Right renal cortex interstitium (tissue), 3 donors: ENCODE measurements at regions not wholly inside any gene's neighbourhood (a gene's known extent, or its start where the extent isn't known, plus 50 kb on each side); places are given as distances from the start of the nearest gene placed in this dataset.
"Not testable (repeated sequence)": the region's sequence is repeated elsewhere in the genome, so short reads cannot be mapped to it uniquely, and the experiment has no call there.

Experiments
- DNase-seq, 3 donors: peaks; one replicate each; pipeline ENCODE4 v3.0.0-alpha.2; 2013; ENCODE audit warnings: low read depth in 3 of 3, low spot score in 2 of 3

DNA sequence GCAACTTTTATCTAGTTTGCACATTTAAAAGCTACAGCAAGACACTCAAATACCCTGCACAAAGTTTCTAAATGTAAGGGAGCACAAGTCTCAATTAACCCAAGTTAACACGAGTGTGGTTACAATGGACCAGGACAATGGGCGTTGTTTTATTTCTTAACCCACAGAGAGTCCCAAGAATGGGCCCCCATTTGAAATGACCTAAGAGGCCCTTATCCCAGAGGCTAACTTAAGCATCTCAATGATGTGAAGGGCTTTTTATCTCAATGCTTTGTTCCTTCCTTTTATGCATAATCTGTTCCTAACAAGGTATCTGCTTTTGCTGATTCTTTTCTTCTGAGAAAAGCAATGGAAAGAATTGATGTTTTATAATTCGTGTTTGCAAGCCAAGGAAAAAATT is 151.5 kb upstream of the SALL3 start:
- no peak for DNase-seq

DNA sequence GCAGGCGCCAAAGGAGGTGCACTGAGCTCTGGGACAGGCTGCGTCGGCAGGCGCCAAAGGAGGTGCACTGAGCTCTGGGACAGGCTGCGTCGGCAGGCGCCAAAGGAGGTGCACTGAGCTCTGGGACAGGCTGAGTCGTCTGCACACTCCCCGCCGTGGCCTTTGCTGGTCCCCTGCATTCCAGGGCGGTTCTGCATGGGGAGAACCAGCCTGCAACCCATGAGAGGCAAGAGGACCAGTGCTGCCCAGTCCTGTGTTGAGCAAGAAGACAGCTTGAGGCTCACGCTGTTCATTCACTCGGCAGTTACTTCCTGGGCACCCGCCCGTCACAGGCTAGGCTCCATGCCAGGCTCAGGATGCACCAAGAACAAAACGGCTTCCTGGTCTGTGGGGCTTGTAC is 150.6 kb upstream of the SALL3 start:
- not testable (repeated sequence) for DNase-seq

DNA sequence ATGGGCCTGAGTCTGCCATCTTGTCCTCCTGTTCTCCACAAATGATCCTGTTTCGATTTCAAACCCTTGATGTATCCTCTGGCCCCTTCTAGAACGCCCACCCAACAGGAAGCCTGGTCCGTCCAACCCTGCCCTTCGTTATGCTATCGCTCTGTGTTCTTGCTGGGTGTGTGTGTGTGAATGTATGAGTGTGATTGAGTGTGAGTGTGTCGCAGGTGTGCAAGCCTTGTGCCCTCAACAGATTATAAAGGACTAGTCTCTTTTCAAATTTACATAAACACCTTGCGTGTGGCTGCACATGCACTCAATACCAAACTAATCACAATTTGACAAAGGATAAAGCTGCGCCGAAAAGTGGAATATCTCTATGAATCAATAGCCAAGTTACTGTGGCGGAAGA is 149.5 kb upstream of the SALL3 start:
- DNase-seq, result no peak

DNA sequence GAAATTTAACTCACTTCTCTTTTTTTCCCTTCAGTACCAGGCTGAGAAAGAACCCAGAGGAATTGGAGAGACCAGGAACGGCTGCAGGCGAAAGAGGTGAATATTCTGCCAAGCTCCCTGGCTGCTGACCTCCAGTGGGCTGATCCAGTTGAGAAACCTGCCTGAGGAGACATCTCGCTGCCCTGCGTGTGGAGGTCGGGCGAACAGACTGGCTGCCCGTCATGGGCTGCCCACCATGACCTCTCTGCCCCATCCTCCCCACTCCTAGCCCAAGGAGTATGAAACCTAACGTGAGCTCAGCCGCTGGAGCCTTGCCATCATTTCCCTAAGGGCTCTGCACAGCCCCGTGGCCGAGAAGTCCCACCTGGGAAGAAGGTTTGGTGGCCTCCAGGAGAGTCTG is 148.8 kb upstream of the SALL3 start:
- DNase-seq, result no peak

DNA sequence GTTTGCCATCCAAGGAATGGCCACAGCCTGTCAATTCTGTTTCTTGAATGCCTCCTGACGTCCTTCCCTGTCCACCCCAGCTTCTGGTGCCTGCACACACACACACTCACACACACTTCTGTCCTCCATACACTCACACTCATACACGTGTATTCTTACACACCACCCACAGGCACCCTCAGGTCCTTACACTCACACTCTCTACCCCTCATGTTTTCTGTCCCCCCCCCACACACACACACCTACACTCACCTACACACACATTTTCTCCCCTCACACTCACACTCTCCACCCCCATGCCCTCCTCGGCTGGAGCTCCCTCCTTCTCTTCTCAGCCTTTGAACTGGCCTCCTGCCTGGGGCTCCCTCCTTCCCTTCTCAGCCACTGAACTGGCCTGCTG is 148.0 kb upstream of the SALL3 start:
- no peak for DNase-seq

DNA sequence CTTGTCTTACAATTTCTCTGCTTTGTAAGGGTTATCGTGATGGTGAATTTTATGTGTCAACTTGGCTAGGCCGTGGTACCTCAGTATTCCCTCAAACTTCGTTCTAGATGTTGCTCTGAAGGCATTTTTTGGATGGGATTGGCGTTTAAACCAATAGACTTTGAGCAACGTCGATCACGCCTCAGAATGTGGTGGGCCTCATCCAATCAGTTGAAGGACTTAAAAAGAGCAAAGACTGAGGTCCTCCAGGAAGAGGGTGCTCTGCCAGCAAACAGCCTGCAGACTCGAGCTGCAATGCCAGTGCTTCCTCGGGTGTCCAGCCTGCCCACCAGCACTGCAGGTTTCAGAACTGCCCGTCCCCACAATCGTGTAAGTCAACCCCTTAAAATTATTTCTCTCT is 145.8 kb upstream of the SALL3 start:
- DNase-seq, result no peak

DNA sequence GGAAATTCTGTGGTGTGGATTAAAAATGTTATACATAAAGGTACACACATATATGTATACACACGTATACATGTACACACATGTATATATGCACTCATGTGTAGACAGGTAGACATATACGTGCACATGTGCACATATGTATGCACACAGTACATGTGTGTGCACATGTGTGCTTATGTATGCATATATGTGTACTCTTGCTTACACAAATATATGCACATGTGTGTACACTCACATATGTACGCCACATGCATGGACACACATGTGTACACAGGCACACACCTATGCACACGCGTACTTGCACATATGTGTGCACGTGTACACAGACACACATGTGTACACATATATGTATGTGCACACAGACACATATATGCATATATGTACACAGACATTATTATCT is 142.8 kb upstream of the SALL3 start:
- no peak for DNase-seq

DNA sequence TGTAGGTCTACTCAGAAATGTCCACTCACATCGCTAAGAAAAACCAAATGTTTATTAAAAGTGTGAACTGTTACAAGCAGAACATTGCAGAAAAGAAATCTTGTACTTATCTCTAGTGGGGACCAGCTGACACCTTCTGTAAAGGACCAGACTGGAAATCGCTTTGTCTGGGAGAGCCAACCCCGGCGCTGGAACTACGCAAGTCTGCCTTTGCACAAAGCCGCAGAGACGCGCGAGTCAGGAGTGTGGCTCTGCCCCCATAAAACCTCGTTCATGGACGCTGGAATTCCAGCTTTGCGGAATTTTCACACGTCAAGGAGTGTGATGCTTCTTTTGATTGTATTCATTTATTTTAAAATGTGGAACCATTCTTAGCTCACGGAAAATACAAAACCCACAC is 141.9 kb upstream of the SALL3 start:
- DNase-seq, result no peak

DNA sequence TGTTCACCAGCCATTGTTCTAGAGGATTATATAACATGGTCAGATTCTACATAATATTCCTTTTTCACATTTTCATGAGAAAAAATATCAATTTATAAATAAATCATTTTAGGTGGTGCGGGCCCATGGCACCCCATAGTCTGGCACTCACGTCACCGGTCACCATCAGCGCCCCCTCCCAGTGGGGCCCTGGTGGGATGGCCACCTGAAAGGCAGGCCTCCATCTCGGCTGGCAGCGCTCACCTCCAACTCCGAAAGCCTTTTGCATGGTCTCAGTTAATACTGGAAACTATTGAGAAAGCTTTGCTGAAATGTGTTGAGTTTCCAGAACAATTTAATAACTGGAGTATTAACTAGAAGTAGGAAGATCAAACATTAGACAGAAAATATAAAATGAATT is 141.4 kb upstream of the SALL3 start:
- DNase-seq, result no peak

DNA sequence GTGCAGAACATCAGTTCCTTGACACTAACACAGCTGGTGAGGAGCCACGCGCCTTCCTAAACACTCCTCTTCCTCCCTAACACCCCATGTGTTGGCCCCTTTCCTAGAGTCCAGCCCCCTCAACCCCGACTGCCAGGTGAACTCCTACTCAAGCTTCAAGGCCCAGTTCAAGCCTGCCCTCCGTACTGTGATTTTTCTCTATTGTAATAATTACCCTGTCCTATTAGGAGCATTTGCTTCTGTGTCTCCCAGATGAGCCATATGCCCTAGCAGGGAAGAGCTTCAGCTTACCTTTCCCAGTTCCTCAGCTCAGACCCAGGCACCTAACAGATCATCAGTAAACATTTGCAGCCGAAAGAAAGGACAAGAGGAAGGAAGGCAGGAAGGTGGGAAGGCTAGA is 130.6 kb upstream of the SALL3 start:
- DNase-seq, result no peak

DNA sequence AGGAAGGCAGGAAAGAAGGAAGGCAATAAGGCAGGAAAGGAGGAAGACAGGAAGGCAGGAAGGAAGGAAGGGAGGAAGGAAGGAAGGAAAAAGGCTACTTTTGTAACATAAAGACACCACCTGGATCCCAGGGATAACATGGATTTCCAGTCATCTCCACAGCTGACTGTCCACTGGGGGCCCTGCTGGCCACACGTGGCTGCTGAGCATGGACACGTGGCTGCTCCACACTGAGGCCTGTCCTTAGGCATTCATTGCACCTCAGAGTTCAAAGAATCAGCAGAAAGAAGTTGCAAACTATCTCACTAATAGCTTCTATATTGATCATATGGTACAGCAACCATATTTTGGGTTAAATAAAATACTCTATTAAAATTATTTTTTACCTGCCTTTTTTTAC is 130.2 kb upstream of the SALL3 start:
- DNase-seq, result no peak

DNA sequence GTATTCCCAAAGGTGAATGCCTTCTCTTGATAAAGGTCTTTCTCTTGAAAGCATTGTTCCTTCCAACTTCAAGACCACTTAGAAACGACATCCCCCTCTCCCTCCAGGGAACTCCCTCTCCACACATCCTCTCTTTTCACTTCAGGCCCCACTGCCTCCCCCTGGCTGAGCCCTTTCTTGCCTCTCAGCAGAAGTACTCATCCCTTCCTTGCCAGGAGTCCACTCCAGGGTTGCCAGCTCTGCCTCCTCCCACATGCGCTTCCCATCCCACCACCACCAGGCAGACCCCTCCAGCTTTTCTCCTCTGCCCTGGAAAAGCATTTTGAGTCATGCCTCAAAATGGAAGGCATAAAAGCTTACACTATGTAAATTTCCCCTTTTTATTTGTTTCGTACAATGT is 126.3 kb upstream of the SALL3 start:
- DNase-seq, result no peak

DNA sequence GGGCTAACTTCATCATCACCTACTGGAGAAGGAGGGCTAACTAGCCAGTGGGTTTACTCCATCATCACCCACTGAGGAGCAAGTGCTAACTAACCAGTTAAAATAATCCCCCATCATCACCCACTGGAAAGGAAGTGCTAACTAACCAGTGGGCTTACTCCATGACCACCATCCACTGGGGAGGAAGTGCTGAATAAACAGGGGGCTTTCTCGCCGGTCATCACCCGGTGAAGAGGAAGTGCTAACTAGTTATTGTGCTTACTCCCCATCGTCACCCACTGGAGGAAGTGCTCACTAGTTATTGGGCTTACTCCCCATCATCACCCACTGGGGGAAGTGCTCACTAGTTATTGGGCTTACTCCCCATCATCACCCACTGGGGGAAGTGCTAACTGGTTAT is 124.4 kb upstream of the SALL3 start:
- no peak for DNase-seq

DNA sequence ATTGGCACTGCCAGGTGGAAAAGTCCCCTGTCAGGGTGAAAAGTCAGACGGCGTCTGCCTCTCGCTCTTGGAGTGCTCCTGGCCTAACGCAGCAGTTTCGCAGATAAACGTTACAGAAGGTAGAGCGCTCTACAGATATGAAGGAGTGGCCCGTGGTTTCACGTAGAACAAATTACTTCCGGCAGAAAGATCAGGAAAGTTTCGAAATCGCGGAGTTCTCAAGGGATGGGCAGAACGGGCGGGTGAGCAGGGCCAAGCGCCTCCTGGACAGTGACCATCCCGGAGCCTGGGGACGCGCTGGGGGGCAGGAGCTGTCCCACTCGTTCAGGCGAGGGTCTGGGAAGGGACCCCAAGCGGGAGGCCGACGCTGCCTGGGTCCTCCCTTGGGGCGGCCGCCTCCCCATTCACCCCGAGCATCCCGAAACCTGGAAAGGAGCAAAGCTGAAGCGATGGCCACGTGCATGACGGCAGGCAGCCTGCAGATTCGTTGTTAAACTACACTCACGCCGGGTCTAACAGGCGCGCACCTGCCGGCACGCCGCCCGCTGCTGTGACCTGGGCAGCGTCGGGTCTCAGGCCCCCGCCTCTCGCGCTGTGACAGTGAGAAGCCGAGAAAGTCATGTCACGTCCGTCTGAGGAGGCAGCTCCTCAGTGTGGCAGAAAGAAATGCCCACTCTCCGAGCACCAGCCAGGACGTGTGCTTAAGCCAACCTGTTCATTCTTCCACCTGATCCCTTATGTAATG is 122.9 kb upstream of the SALL3 start:
- no peak for DNase-seq

DNA sequence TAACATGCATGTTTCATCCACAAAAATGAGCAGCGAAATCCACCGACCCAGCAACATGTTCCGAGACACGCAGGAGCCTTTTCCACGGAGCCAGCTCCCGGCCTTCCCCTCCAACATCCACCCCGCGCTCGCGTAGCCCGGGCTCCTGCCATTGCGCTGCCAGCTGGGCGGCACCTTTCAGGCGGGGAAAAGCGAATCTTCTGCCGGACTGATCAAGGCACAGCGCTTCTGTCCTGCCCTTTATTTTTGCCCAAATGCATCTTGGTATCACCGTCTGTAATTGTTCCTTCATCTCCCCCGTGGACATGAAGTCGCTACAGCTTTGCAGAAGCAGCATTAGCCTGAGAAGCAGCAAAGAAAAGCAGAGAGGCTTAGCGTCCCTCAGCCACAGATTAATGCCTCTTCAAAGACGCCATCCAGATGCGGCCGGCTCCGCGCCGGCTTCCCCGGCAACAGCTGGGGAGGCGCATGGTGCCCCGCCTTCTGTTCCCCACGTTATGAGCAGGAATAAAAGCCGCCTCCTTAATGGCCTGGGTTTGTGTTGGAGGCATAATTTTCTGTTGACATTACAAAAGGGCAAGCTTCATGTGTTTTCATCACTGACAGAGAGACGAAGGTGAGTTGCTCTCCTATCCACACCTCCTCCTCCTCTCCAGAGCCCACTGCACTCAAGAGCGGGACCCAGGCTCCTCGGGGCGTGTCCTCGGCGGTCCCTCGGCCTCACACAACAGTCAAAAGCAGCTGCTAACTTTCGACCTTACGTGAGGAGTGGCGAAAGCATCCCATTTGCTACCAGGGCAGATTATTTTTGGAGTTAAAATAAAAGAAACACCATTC is 122.1 kb upstream of the SALL3 start:
- no peak for DNase-seq

DNA sequence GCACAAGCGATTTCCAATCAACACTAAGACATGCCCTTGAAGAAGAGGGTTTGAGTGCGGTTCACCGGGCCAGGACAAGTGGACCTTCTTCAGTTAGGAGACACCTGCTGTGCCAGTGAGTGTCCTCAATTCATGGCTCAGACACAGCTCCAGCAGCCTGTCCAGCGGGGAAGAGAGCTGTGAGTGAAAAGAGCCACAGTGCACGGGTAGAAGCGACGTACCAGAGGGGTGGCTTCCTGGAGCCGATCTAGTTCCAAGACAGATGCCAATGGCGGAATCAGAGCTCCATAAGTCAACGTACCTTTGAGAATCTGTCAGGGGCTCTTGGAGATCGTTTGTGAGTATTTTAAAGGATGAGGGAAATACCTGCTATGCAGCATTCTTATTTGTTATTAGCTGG is 119.9 kb upstream of the SALL3 start:
- DNase-seq, result no peak

DNA sequence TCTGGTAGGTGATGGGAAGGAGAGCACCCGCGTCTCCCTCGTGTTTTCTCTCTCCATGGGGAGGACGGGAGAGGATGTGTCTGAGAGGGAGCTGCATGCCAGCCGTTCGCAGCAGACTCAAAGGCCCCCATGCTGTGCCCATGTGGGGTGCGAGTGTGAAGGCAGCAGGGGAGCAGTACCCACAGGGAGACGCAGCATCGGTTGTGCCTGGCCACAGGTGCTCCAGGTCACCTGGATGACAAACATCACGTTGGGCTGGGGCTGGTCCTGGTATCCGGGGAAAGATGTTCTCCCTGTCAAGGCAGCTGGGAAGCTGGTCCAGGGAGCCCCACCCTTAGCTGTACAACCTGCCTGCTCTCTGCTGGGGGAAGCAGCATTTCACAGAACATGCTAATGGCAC is 119.5 kb upstream of the SALL3 start:
- DNase-seq, result no peak

DNA sequence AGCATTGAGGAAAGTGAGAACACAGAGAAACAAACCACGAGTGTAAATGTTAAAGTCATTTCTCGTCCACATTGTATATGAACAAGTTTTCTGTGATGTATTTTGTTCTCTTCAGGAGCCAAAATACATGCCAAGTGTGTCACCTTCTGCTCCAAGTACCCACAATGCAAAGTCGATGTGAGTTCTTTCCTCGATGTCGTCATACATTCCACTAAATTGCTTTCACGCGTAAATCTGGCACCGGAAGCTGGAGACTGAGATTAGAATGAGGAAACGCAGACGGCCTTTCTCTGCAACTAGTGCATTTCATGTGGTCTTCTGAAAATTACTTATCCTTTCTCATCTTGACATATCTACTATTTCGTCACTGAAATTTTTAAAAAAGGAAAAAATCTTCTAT is 118.5 kb upstream of the SALL3 start:
- DNase-seq, result no peak

DNA sequence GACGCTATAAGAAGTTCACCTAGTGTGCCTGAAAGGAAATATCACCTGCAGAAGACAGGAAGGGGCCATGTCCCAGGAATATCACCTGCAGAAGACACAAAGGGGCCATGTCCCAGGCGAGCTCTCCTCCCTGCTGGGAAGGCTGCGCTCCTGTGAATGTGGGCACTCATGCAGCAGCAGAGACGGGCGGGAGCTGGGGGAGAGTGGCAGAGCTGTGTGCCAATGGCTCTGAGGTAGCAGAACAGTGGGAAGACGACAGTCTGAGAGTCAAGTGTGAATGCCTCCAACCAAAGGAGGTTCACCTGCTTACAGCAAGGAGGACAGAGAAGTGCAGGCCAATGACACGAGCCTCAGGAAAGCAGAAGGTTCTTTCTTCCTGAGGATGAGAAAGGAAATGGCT is 117.9 kb upstream of the SALL3 start:
- DNase-seq, result no peak

DNA sequence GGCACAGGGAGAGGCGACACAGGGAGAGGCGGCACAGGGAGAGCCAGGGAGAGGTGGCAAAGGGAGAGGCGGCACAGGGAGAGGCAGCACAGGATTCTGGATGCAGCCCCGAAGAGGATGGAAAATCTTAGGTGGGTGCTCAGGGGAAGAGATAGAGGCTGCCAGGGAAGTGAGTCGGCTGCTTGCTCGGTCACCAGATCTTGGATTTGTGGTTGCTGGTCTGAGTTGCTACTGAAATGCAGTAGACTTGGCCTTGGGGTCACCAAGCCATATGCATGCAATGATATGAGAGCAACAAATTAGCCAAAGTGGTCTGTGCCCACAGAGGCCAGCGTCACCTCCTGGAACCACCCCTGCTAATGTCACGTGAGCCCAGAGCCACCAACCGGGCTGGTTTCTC is 117.2 kb upstream of the SALL3 start:
- DNase-seq, result no peak

DNA sequence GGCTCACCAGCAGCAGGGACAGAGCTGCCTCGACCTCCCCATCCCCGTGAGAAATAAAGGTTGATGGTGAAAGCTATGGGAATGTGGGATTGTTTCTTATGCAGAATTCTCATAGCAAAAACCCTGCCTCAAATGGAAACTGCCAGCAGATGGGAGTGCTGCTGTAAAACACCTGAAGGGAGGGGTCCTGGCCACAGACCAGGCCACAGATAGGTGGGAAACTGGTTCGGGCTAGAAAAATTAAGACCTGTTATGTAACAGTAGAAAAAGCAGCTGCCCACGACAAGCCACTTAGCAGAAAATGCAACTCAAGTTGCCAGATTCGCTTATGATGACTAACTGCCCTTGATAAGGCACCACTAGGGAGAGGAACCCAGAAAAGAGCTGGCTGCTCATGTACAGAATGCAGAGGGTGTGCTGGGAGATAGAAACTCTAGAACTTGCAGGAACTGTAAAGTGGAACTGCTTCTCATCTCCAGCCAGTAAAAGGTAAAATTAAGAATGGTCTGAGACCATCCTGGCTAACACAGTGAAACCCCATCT is 114.5 kb upstream of the SALL3 start:
- DNase-seq, result no peak

DNA sequence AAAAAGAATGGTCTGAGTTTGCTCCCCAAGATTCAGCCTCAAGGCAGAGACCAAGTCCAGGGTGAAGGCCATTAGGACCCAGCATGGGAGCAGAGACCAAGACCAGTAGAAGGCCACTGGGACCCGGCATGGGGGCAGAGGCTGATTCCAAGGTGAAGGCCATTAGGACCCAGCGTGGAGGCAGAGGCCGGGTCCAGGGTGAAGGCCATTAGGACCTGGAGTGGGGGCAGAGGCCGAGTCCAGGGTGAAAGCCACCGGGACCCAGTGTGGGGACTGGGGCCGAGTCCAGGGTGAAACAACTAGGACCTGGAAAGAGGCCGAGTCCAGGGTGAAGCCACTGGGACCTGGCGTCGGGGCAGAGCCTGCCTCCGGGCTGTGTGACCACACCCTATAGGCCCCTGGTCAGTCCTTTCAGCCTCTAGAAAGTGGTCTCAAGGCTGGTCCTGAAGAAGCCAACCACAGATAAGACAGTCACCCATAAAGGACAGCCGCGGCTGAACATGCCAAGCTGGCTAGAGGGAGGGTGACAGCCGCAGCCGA is 113.8 kb upstream of the SALL3 start:
- DNase-seq, result no peak
